WTC11 (cell line): ENCODE measurements at regions not wholly inside any gene's neighbourhood (a gene's known extent, or its start where the extent isn't known, plus 50 kb on each side); places are given as distances from the start of the nearest gene placed in this dataset.

Experiments used
- ATAC-seq: fragments of 200-7000 bp; cut with Tn5 transposase; 2 replicates; pipeline ENCODE4 v1.10.0; 2021; ENCODE audit warnings: mild to moderate bottlenecking, moderate library complexity
- CTCF ChIA-PET: fragments of 300-600 bp; sonication (Branson Sonifier 250); formaldehyde crosslinking; loops from one replicate; lab custom pipeline; 2021; ENCODE audit warnings: antibody characterized with exemption; lab: Charles Lee
- POLR2A ChIA-PET: fragments of 350-600 bp; sonication (Branson Sonifier 250); formaldehyde crosslinking; loops from one replicate; lab custom pipeline; 2021; ENCODE audit warnings: antibody characterized with exemption; lab: Charles Lee
- DNase-seq: peaks from one replicate; pipeline ENCODE4 v3.0.0; 2021; ENCODE audit warnings: low spot score
- H3K27ac Mint-ChIP-seq: 2 replicates; pipeline ENCODE4 v1.8.0; 2021; ENCODE audit warnings: mixed read lengths
- H3K27me3 Mint-ChIP-seq: 2 replicates; pipeline ENCODE4 v1.8.0; 2021; ENCODE audit warnings: low read depth, mild to moderate bottlenecking, moderate library complexity, mixed read lengths
- H3K36me3 Mint-ChIP-seq: 2 replicates; pipeline ENCODE4 v1.8.0; 2021; ENCODE audit warnings: mixed read lengths
- H3K4me1 Mint-ChIP-seq: 2 replicates; pipeline ENCODE4 v1.8.0; 2022; ENCODE audit warnings: mixed read lengths
- H3K4me3 Mint-ChIP-seq: 2 replicates; pipeline ENCODE4 v1.8.0; 2021; ENCODE audit warnings: mild to moderate bottlenecking, moderate library complexity, mixed read lengths
- H3K9me3 Mint-ChIP-seq: 2 replicates; pipeline ENCODE4 v1.8.0; 2021; ENCODE audit warnings: mixed read lengths
- ELF4 ChIP-seq: sonication (generic); formaldehyde crosslinking; IDR thresholded peaks from 2 replicates; pipeline ENCODE4 v1.8.1; 2022; ENCODE audit warnings: low read depth, mild to moderate bottlenecking, moderate library complexity, missing genetic modification reagents
- ETV6 ChIP-seq: sonication (generic); formaldehyde crosslinking; IDR thresholded peaks from 2 replicates; pipeline ENCODE4 v1.8.1; 2022; ENCODE audit warnings: mild to moderate bottlenecking, missing genetic modification reagents
- GRHL2 ChIP-seq: fragments of 250-450 bp; sonication (Bioruptor Pico); IDR thresholded peaks from 2 replicates; pipeline ENCODE4 v1.8.0; 2022; ENCODE audit warnings: mild to moderate bottlenecking, moderate library complexity; ENCODE audit not compliant: insufficient replicate concordance, severe bottlenecking
- MXD4 ChIP-seq: fragments of 250-450 bp; sonication (Bioruptor Pico); IDR thresholded peaks from 2 replicates; pipeline ENCODE4 v1.8.0; 2021; ENCODE audit warnings: mild to moderate bottlenecking, moderate library complexity, borderline replicate concordance
- NFATC4 ChIP-seq: fragments of 250-450 bp; sonication (Bioruptor Pico); IDR thresholded peaks from 2 replicates; pipeline ENCODE4 v1.9.0; 2021; ENCODE audit warnings: mild to moderate bottlenecking
- NFE2L1 ChIP-seq: sonication (generic); formaldehyde crosslinking; IDR thresholded peaks from 2 replicates; pipeline ENCODE4 v1.8.1; 2023; ENCODE audit warnings: missing genetic modification reagents
- RORB ChIP-seq: fragments of 250-450 bp; sonication (Bioruptor Pico); IDR thresholded peaks from 2 replicates; pipeline ENCODE4 v1.9.0; 2021; ENCODE audit warnings: mild to moderate bottlenecking
- TCF7 ChIP-seq: sonication (generic); formaldehyde crosslinking; IDR thresholded peaks from 2 replicates; pipeline ENCODE4 v1.8.0; 2022; ENCODE audit warnings: mild to moderate bottlenecking, low read depth, missing genetic modification reagents, moderate library complexity
- TEAD4 ChIP-seq: sonication (generic); formaldehyde crosslinking; IDR thresholded peaks from 2 replicates; pipeline ENCODE4 v1.8.0; 2022; ENCODE audit warnings: mild to moderate bottlenecking, missing genetic modification reagents
- TP53 ChIP-seq: sonication (generic); formaldehyde crosslinking; IDR thresholded peaks from 2 replicates; pipeline ENCODE4 v1.8.1; 2023; ENCODE audit warnings: mild to moderate bottlenecking, missing genetic modification reagents
- ZNF423 ChIP-seq: fragments of 250-450 bp; sonication (Bioruptor Pico); IDR thresholded peaks from 2 replicates; pipeline ENCODE4 v2.1.2; 2022; ENCODE audit warnings: mild to moderate bottlenecking, moderate library complexity
- TF ChIP-seq, protein P1 (sequence below): sonication (generic); formaldehyde crosslinking; IDR thresholded peaks from 2 replicates; pipeline ENCODE4 v1.8.0; 2023; ENCODE audit warnings: mild to moderate bottlenecking, missing genetic modification reagents
- TF ChIP-seq, protein P2 (sequence below): sonication (generic); formaldehyde crosslinking; IDR thresholded peaks from 2 replicates; pipeline ENCODE4 v1.8.1; 2022; ENCODE audit warnings: mild to moderate bottlenecking, moderate library complexity, missing genetic modification reagents
- TF ChIP-seq, protein P3 (sequence below): sonication (generic); formaldehyde crosslinking; conservative IDR thresholded peaks from 2 replicates; pipeline ENCODE4 v1.8.1; 2022; ENCODE audit warnings: mild to moderate bottlenecking, missing genetic modification reagents
- TF ChIP-seq, protein P4 (sequence below): sonication (generic); formaldehyde crosslinking; IDR thresholded peaks from 2 replicates; pipeline ENCODE4 v1.8.1; 2022; ENCODE audit warnings: low read depth, mild to moderate bottlenecking, moderate library complexity, missing genetic modification reagents, borderline replicate concordance
- TF ChIP-seq, protein P5 (sequence below): sonication (generic); formaldehyde crosslinking; IDR thresholded peaks from 2 replicates; pipeline ENCODE4 v1.8.0; 2022; ENCODE audit warnings: mild to moderate bottlenecking, missing genetic modification reagents
- TF ChIP-seq, protein P6 (sequence below): fragments of 250-450 bp; sonication (Bioruptor Pico); conservative IDR thresholded peaks from 2 replicates; pipeline ENCODE4 v1.9.0; 2021; ENCODE audit warnings: mild to moderate bottlenecking
- TF ChIP-seq, protein P7 (sequence below): fragments of 250-450 bp; sonication (Bioruptor Pico); IDR thresholded peaks from 2 replicates; pipeline ENCODE4 v1.9.0; 2021; ENCODE audit warnings: mild to moderate bottlenecking

DNA sequence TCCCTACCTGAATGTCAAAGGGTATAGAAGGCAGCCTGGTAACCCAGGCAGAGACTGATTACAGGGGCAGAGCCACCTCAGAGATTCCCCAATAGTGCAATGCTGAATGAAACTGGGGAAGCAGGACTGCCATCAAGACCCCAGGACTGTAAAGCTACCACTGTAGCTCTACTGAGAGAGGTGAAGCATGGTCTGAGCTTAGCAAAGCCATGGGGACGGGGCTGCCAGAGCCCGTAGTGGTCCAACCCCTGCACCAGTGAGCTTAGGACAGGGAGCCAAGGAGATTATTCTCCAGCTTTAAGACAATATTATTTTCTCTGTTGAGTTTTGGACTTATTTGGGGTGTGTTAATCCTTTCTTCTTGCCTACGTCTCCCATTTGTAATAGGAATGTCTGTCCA, 679.3 kb upstream of the GRAMD2B start (continued):
- TF ChIP-seq, protein P1, sequence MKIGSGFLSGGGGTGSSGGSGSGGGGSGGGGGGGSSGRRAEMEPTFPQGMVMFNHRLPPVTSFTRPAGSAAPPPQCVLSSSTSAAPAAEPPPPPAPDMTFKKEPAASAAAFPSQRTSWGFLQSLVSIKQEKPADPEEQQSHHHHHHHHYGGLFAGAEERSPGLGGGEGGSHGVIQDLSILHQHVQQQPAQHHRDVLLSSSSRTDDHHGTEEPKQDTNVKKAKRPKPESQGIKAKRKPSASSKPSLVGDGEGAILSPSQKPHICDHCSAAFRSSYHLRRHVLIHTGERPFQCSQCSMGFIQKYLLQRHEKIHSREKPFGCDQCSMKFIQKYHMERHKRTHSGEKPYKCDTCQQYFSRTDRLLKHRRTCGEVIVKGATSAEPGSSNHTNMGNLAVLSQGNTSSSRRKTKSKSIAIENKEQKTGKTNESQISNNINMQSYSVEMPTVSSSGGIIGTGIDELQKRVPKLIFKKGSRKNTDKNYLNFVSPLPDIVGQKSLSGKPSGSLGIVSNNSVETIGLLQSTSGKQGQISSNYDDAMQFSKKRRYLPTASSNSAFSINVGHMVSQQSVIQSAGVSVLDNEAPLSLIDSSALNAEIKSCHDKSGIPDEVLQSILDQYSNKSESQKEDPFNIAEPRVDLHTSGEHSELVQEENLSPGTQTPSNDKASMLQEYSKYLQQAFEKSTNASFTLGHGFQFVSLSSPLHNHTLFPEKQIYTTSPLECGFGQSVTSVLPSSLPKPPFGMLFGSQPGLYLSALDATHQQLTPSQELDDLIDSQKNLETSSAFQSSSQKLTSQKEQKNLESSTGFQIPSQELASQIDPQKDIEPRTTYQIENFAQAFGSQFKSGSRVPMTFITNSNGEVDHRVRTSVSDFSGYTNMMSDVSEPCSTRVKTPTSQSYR (CRISPR knock-in tag) = no peak

DNA sequence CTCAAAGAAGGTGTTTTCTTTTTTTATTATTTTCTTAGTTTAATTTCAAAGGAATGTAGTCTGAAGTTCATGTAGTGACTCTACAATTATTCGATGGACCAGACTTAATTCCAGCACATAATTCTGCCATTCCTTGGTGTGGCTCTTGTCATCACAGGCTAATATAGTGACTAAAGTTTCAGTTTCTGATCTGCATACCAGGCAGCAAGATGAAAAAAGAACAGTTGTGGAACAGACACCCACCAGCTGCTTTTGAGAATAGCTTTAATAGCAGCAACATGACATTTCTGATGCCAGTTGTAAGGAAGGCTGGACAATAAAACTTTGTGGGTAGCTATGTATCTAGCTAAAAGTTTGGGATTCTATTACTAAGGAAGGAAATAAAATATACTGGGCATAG, 676.3 kb upstream of the GRAMD2B start:
- TF ChIP-seq TEAD4 (no peak), NFE2L1 (CRISPR knock-in tag) (no peak), RORB (CRISPR knock-in tag) (no peak), ZNF423 (CRISPR knock-in tag) (no peak), TP53 (CRISPR knock-in tag) (no peak), ELF4 (CRISPR knock-in tag) (no peak), GRHL2 (CRISPR knock-in tag) (no peak), TCF7 (CRISPR knock-in tag) (no peak)
- TF ChIP-seq, protein P2, sequence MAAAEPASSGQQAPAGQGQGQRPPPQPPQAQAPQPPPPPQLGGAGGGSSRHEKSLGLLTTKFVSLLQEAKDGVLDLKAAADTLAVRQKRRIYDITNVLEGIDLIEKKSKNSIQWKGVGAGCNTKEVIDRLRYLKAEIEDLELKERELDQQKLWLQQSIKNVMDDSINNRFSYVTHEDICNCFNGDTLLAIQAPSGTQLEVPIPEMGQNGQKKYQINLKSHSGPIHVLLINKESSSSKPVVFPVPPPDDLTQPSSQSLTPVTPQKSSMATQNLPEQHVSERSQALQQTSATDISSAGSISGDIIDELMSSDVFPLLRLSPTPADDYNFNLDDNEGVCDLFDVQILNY (CRISPR knock-in tag) = no peak
- TF ChIP-seq, protein P3, sequence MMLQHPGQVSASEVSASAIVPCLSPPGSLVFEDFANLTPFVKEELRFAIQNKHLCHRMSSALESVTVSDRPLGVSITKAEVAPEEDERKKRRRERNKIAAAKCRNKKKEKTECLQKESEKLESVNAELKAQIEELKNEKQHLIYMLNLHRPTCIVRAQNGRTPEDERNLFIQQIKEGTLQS (CRISPR knock-in tag) = no peak
- TF ChIP-seq, protein P4, sequence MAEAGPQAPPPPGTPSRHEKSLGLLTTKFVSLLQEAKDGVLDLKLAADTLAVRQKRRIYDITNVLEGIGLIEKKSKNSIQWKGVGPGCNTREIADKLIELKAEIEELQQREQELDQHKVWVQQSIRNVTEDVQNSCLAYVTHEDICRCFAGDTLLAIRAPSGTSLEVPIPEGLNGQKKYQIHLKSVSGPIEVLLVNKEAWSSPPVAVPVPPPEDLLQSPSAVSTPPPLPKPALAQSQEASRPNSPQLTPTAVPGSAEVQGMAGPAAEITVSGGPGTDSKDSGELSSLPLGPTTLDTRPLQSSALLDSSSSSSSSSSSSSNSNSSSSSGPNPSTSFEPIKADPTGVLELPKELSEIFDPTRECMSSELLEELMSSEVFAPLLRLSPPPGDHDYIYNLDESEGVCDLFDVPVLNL (CRISPR knock-in tag) = no peak
- no peak for DNase-seq
- Mint-ChIP-seq H3K27me3 (no peaks in the 10 kb centered on the region), H3K36me3 (peaks cover 8% of the 10 kb centered on the region), H3K4me1 (no peaks in the 10 kb centered on the region), H3K9me3 (peaks cover 16% of the 10 kb centered on the region), H3K27ac (no peak overlapping the region), H3K4me3 (no peak overlapping the region)
- ATAC-seq = no peak
- ChIA-PET POLR2A (no interaction called here), CTCF (no interaction called here)

DNA sequence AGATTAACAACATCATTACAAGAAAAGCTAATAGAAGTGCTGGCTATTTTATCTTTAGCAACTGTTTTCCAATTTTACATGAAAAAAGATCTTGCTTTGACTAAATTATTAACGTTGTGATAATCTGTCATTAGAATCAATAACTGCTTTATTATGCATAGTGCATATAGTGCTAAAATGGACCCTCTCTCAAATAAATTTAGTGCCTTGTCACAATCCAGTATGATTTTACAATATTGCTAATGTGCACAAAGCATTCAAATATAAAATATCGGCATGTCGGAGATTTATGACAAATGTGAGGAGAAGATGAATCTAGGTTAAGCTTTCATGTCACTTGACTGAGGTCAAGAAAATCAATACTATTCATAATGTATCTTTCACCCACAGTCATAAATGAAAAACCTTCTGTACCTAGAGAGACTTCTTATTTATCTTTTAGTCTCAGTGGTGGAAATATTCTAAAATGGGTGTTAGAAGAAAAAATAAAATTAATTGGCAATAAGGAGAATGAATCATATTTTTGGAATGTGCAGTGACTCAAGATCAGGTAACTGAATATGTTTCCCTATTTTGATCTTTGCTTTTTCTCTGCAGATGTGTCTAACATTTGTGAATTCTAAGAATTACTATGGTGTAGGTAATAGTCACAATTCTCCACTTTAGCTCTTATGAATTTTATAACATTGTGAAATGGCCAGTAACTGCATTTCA, 672.9 kb upstream of the GRAMD2B start:
- ATAC-seq = no peak

More for the DNA sequence above, 672.9 kb upstream of the GRAMD2B start:
- DNase-seq = no peak
- H3K36me3 Mint-ChIP-seq = no peaks in the 10 kb centered on the region
- TF ChIP-seq, protein P5, sequence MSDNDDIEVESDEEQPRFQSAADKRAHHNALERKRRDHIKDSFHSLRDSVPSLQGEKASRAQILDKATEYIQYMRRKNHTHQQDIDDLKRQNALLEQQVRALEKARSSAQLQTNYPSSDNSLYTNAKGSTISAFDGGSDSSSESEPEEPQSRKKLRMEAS (CRISPR knock-in tag) = no peak
- TF ChIP-seq MXD4 (no peak), NFATC4 (CRISPR knock-in tag) (no peak), ETV6 (CRISPR knock-in tag) (no peak)
- TF ChIP-seq, protein P6, sequence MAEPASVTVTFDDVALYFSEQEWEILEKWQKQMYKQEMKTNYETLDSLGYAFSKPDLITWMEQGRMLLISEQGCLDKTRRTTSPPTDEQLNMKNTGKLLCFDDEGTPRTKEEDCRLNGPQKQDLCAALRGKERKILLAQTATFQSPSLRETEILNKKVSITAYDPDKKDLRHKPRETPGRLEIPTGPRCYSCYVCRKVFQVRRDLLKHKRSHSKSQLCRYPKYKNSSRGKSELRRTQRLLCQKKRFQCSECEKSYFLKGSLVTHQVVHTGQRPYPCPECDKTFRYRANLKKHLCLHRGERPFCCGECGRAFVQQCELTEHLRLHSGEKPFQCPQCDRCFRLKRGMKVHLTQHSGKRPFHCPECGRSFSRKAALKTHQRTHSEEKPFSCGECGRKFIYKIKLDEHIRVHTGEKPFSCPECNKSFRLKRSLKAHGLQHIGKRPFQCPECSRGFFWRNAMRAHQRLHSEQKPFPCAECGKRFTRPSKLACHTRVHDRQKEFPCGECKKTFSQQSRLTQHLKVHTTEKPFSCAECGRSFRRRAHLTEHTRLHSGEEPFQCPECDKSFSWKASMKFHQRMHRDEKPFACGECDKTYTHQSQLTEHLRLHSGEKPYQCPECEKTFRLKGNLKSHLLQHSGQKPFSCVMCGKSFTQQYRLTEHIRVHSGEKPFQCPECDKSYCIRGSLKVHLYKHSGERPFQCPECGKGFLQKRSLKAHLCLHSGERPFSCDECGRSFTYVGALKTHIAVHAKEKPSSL (CRISPR knock-in tag) = no peak
- TF ChIP-seq, protein P7, sequence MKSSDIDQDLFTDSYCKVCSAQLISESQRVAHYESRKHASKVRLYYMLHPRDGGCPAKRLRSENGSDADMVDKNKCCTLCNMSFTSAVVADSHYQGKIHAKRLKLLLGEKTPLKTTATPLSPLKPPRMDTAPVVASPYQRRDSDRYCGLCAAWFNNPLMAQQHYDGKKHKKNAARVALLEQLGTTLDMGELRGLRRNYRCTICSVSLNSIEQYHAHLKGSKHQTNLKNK = no peak
- POLR2A ChIA-PET = no interaction called here
- no peaks in the 10 kb centered on the region for H3K27me3 Mint-ChIP-seq
- CTCF ChIA-PET = no interaction called here
- no peaks in the 10 kb centered on the region for H3K4me1 Mint-ChIP-seq
- H3K9me3 Mint-ChIP-seq = 0 out of 2 replicates have a peak, but pooled peaks cover 2% of the 10 kb centered on the region
- no peak overlapping the region for H3K27ac Mint-ChIP-seq
- H3K4me3 Mint-ChIP-seq = no peak overlapping the region
